NCI-H2029 (cell line): ENCODE measurements at regions not wholly inside any gene's neighbourhood (a gene's known extent, or its start where the extent isn't known, plus 50 kb on each side); places are given as distances from the start of the nearest gene placed in this dataset.
"Not testable (repeated sequence)": the region's sequence is repeated elsewhere in the genome, so short reads cannot be mapped to it uniquely, and the experiment has no call there.

Experiments
- DNase-seq: peaks from one replicate; lab custom pipeline; 2025; lab: John Stamatoyannopoulos, UW

GRCh38 chr16:16879567-16880251, 500.8 kb downstream of the NPIPA7 start:
- DNase-seq: no peak

- DNase-seq: no peak
These were observed 502.9 kb downstream of the NPIPA7 start for GRCh38 chr16:16881814-16882213.

GRCh38 chr16:16882766-16883165, 503.8 kb downstream of the NPIPA7 start:
- no peak for DNase-seq

GRCh38 chr16:16884451-16884850, 505.5 kb downstream of the NPIPA7 start:
- no peak for DNase-seq

- DNase-seq: no peak
These were observed 508.3 kb downstream of the NPIPA7 start for GRCh38 chr16:16887193-16887592.

GRCh38 chr16:16890964-16891363, 512.0 kb downstream of the NPIPA7 start:
- DNase-seq: no peak

GRCh38 chr16:16904601-16905000, 525.7 kb downstream of the NPIPA7 start:
- DNase-seq: no peak

GRCh38 chr16:16905850-16906249, 526.9 kb downstream of the NPIPA7 start:
- DNase-seq: no peak

GRCh38 chr16:16907089-16907488, 528.1 kb downstream of the NPIPA7 start:
- DNase-seq: no peak

- DNase-seq: no peak
These were observed 529.1 kb downstream of the NPIPA7 start for GRCh38 chr16:16908077-16908476.

- DNase-seq: no peak
These were observed 530.2 kb downstream of the NPIPA7 start for GRCh38 chr16:16909126-16909525.

GRCh38 chr16:16910666-16911065, 531.7 kb downstream of the NPIPA7 start:
- no peak for DNase-seq

- DNase-seq: peak; percentile 60
These were observed 536.8 kb downstream of the NPIPA7 start for GRCh38 chr16:16915771-16916170.

GRCh38 chr16:16917191-16917785, 538.3 kb downstream of the NPIPA7 start:
- DNase-seq: no peak

- no peak for DNase-seq
These were observed 544.5 kb downstream of the NPIPA7 start for GRCh38 chr16:16923479-16923878.

- no peak for DNase-seq
These were observed 545.7 kb downstream of the NPIPA7 start for GRCh38 chr16:16924613-16925012.

- DNase-seq: no peak
These were observed 545.3 kb downstream of the XYLT1 start for GRCh38 chr16:16925432-16925831.

GRCh38 chr16:16928532-16929109, 542.1 kb downstream of the XYLT1 start:
- DNase-seq: no peak

GRCh38 chr16:16930309-16931000, 540.3 kb downstream of the XYLT1 start:
- DNase-seq: no peak

- no peak for DNase-seq
These were observed 536.9 kb downstream of the XYLT1 start for GRCh38 chr16:16933861-16934260.

GRCh38 chr16:16934660-16935059, 536.1 kb downstream of the XYLT1 start:
- DNase-seq: no peak

GRCh38 chr16:16935909-16936308, 534.9 kb downstream of the XYLT1 start:
- not testable (repeated sequence) for DNase-seq

- no peak for DNase-seq
These were observed 533.2 kb downstream of the XYLT1 start for GRCh38 chr16:16937576-16937975.
